Stimulated activated CD8-positive, alpha-beta memory T cell treated with anti-CD3 and anti-CD28 coated beads, Interleukin-4, amount 100 ng/mL, for 48 hours (primary cell): ENCODE measurements at regions not wholly inside any gene's neighbourhood (a gene's known extent, or its start where the extent isn't known, plus 50 kb on each side); places are given as distances from the start of the nearest gene placed in this dataset.
A peak's percentile ranks its signal among the peaks of the same experiment; 100 is the strongest.
"Not testable (repeated sequence)": the region's sequence is repeated elsewhere in the genome, so short reads cannot be mapped to it uniquely, and the experiment has no call there.

Experiments used
- DNase-seq: peaks from one replicate; pipeline ENCODE4 v3.0.0-alpha.2; 2020

GRCh38 chr18:70634576-70635147 is 345.8 kb downstream of the SOCS6 start:
- DNase-seq, result no peak

- no peak for DNase-seq
Observed at GRCh38 chr18:70627182-70627802, 338.4 kb downstream of the SOCS6 start.

GRCh38 chr18:70622622-70623419 is 334.0 kb downstream of the SOCS6 start:
- DNase-seq, result no peak

GRCh38 chr18:70621710-70622109 is 332.9 kb downstream of the SOCS6 start:
- DNase-seq, result no peak

- no peak for DNase-seq
Observed at GRCh38 chr18:70620837-70621612, 332.2 kb downstream of the SOCS6 start.

- no peak for DNase-seq
Observed at GRCh38 chr18:70617020-70617763, 328.3 kb downstream of the SOCS6 start.

GRCh38 chr18:70600225-70600925 is 311.5 kb downstream of the SOCS6 start:
- DNase-seq, result no peak

- no peak for DNase-seq
Observed at GRCh38 chr18:70598406-70598805, 309.6 kb downstream of the SOCS6 start.

- no peak for DNase-seq
Observed at GRCh38 chr18:70582981-70583380, 294.1 kb downstream of the SOCS6 start.

- peak; percentile 41 for DNase-seq
Observed at GRCh38 chr18:70578480-70578879, 289.6 kb downstream of the SOCS6 start.

GRCh38 chr18:70577023-70577420 is 288.2 kb downstream of the SOCS6 start:
- DNase-seq, result no peak

GRCh38 chr18:70576276-70577022 is 287.6 kb downstream of the SOCS6 start:
- no peak for DNase-seq

- DNase-seq, result not testable (repeated sequence)
Observed at GRCh38 chr18:70574951-70575350, 286.1 kb downstream of the SOCS6 start.

- DNase-seq, result not testable (repeated sequence)
Observed at GRCh38 chr18:70569647-70570046, 280.8 kb downstream of the SOCS6 start.

GRCh38 chr18:70559446-70559845 is 270.6 kb downstream of the SOCS6 start:
- no peak for DNase-seq

GRCh38 chr18:70558371-70558770 is 269.5 kb downstream of the SOCS6 start:
- DNase-seq, result no peak

GRCh38 chr18:70554854-70555445 is 266.1 kb downstream of the SOCS6 start:
- DNase-seq, result no peak

- no peak for DNase-seq
Observed at GRCh38 chr18:70553936-70554260, 265.1 kb downstream of the SOCS6 start.

GRCh38 chr18:70553245-70553935 is 264.5 kb downstream of the SOCS6 start:
- DNase-seq, result no peak

GRCh38 chr18:70536370-70537062 is 247.7 kb downstream of the SOCS6 start:
- no peak for DNase-seq
